HG02981 (cell line): ENCODE measurements at regions not wholly inside any gene's neighbourhood (a gene's known extent, or its start where the extent isn't known, plus 50 kb on each side); places are given as distances from the start of the nearest gene placed in this dataset.

Experiments
- ATAC-seq: cut with Tn5 transposase; IDR thresholded peaks from one replicate; pipeline ENCODE4 v1.9.1; 2021; ENCODE audit warnings: mild to moderate bottlenecking, moderate library complexity; ENCODE audit not compliant: unreplicated experiment

DNA sequence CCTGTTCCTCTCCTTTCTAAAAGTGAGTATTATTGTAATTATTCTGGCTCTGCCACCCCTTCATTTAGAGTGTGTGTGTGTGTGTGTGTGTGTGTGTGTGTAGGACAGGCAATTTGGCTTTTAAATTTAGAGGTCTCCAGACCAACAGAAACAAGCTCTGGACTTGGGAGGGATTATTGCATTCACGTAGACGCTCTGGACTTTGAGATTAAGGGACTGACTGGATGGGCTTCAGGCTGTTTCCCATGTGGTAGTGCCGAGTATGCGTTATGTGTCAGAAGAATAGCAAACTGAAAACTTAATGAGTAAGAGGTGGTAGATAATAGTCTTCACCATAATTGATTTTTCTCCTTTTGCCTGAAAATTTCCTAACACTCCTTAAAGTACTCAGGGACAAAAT is 281.9 kb downstream of the USP25 start:
- ATAC-seq = no peak

GRCh38 chr21:16013570-16013969 is 283.8 kb downstream of the USP25 start:
- no peak for ATAC-seq

DNA sequence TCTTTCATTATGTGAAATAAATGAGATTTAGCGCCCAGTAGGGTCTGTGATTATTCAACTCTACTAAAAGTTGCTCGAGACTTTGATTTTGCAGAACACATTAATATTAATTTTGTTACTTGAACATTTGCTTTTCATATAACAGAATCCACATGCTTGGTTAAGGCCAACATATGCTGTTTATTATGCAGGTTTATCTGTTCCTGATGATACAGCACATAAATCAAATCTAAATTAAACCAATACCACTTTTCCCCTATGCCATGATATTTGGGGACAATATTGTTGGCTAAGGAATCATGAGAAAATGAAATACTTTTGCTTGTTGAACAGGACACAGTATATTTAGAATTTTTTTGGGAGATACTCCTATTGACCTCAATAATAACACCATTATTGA is 291.1 kb downstream of the USP25 start:
- ATAC-seq = no peak

DNA sequence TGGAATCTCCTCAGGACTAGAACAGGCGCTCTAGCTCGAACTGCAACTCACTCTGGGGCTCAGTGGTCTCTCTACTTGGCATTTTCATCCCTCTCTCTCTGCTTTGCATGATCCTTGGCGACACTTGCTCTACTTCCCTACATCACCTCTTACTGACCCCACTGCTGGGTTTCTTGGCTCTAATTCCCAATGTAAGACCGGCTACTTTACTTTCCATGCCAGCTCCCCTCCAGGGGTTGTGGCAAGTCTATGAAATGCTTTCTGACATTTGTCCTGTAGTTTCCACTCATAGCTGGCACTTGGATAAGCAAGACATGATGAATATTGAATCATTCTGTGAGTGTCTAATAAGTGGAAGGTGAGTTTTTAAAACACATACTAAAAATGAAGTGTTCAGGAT is 292.3 kb downstream of the USP25 start:
- ATAC-seq = no peak

GRCh38 chr21:16022921-16023320 is 293.1 kb downstream of the USP25 start:
- ATAC-seq = no peak

DNA sequence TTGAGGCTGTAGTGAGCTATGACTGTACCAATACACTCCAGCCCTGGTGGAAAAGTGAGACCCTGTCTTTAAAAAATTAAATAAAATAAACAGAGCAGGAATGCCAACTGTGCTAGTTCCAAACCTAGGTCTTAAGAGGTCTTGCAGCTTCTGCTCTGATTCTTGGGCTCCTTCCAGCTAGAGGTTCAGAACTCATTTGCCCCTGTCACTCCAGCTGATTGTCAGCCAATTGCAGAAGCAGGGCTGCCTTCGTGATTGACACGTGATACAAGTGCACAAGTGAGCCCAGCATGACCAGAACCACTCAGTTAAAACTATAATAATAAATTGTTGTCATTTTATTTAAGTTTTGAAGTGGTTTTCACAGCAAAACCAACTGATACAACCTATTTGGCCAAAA is 298.4 kb downstream of the USP25 start:
- ATAC-seq = no peak

DNA sequence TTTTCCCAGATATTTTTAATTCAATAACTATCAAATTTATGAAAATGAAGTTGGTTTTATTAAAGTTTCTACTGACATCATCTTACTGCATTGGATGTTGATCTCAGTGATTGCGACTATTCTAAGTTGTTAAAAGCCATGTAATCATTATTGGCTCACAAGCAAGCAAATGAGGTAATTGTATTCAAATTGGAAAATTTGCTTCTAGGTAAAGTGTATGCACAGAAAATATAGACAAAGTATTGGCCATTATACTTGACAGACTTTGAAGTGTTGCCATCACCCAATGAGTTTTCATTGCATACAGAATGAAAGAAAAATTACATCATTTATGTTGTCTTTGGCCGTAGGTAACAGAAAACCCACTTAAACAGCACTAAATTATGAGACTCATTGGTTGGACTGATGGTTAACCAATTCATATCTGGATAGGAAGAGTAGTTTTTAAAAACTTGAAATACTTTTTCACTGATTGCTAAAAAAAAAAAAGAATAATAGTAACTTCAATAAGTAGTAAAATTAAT is 299.2 kb downstream of the USP25 start:
- no peak for ATAC-seq

GRCh38 chr21:16033193-16033592 is 303.4 kb downstream of the USP25 start:
- ATAC-seq = no peak

GRCh38 chr21:16034446-16035190 is 304.8 kb downstream of the USP25 start:
- no peak for ATAC-seq

DNA sequence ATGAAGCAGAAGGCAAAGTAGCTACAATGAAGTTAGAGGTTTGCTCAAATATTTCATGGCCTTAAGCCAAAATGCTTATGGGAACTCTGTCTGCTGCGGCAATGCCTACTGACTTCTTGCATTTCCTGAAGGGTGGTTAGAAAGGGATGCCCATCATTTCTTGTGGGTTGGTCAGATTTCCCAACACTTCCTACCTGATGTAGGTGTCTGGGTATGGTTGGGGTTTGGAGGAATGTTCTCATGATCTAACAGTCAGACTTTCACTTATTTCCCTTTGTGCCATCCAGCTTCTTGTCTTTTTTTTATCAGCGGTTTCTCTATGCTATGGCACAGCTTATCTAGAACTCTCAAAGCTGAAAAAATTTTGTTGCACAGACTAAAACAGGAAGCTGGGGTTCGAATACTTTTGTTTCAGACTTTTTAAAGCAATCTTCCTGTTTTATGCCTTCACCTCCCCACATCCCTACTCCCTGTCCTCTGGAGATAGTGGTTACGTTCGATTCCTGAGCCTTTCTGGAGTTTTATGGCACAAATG is 307.7 kb downstream of the USP25 start:
- ATAC-seq = no peak

- ATAC-seq = no peak
Measured at GRCh38 chr21:16040601-16041000, 310.8 kb downstream of the USP25 start.

- no peak for ATAC-seq
Measured at GRCh38 chr21:16044676-16045075, 314.9 kb downstream of the USP25 start.

DNA sequence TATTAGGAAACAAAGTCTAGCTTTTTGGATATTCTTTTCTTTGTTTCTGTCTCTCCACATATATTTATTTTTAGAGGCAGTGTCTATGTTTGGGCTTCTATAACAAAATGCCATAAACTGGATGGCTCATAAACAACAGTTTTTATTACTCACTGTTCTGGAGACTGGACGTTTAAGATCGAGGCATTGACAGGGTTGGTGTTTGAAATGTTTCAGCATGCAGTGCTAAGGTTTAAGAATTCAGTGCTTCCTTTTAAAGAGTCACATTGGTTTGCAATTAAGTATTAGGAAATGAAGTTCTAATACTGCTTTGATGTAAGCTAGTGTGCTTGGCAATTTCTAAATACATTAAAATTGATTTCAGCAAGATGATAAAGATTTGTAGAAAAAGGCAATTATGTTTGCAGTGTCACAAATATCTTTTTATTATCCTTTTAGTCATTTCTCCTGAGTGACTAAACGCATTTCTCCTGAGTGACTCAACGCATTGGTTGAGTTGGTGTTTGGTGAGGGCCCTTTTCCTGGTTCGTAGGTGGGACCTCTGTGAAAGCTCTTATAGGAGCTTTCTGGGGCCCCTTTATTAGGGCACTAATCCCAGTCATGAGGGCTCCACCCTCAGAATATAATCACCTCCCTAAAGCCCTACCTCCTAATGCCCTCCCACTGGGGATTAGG is 317.0 kb downstream of the USP25 start:
- ATAC-seq = no peak

DNA sequence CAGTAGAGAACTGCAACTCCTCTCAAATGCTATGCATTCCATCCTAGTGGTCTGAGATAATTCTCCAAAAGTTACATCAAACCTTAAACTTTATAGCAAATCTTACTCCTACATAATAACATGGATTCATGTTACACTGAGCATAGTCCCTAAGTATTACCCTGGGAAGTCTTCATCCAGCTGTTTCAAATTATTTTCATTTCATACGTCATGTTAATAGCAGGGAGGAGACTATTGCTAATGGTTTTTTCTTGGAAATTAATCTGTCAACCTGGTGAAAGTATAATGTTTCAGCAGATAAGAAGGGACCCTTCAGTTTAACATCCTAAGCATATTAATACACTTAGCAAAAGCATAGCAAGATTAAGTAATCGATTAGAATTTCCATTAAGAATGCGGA is 318.1 kb downstream of the USP25 start:
- ATAC-seq = no peak

DNA sequence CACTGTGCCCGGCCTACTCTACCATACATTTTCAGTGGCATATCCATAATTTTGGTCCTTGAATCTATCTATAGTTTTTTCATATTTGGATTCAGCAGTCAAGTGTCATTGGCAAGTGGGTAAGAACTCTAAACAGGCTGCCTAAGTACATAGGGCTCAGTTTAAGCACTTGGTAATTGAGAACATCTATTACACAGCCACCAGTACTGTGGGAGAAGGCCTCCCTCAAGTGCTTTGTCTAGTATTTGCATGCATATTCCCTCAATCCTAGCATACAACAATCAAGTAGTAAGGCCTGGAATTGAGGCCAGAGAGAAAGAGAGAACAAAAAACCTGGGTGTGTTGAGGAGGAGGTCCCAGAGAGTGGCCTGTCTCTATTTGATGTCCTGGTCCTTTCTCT is 325.2 kb downstream of the USP25 start:
- ATAC-seq = no peak

GRCh38 chr21:16058896-16059295 is 329.1 kb downstream of the USP25 start:
- no peak for ATAC-seq

GRCh38 chr21:16059981-16060380 is 330.2 kb downstream of the USP25 start:
- no peak for ATAC-seq

- no peak for ATAC-seq
Measured at GRCh38 chr21:16061194-16061593, 331.4 kb downstream of the USP25 start.

- no peak for ATAC-seq
Measured at GRCh38 chr21:16069178-16070112, 339.7 kb downstream of the USP25 start.

- ATAC-seq = no peak
Measured at GRCh38 chr21:16070207-16070651, 340.4 kb downstream of the USP25 start.

GRCh38 chr21:16071092-16071491 is 341.3 kb downstream of the USP25 start:
- no peak for ATAC-seq
